Right lobe of liver (tissue), 4 donors: ENCODE measurements at regions not wholly inside any gene's neighbourhood (a gene's known extent, or its start where the extent isn't known, plus 50 kb on each side); places are given as distances from the start of the nearest gene placed in this dataset.

Source experiments
- CTCF ChIP-seq, 4 donors: fragments of 200-600 bp in 3 of 4; fragments of 450-650 bp in 1 of 4; IDR thresholded peaks; one replicate each; pipeline versions ENCODE4 v1.5.1 to v1.8.0; 2016 to 2022; ENCODE audit warnings: antibody characterized with exemption in 4 of 4, mild to moderate bottlenecking in 2 of 4
- POLR2A ChIP-seq: fragments of 450-650 bp; IDR thresholded peaks from one replicate; pipeline ENCODE4 v1.6.1; 2017; ENCODE audit warnings: antibody characterized with exemption, mild to moderate bottlenecking
- donor health status: DM: no; HTN: no; CAD: no.
- donor health status: DM: no; HTN: no; CAD: no.
- donor health status: DM: no; HTN: yes; CAD: no.

- TF ChIP-seq CTCF (IDR thresholded peaks at IDR 0.05): no peak
- no peak for TF ChIP-seq POLR2A
These were observed 1466.3 kb downstream of the PCDH9 start for GRCh38 chr13:65763811-65764210.
